GM12878 (cell line): ENCODE measurements at regions not wholly inside any gene's neighbourhood (a gene's known extent, or its start where the extent isn't known, plus 50 kb on each side); places are given as distances from the start of the nearest gene placed in this dataset.

Source experiments
- ATAC-seq: fragments of 200-7000 bp; cut with Tn5 transposase; 3 replicates; pipeline ENCODE4 v1.9.1; 2020; ENCODE audit warnings: mild to moderate bottlenecking, moderate library complexity
- BruUV-seq: library from RNA; stranded (reverse); fragments of 400-500 nt; replicated peaks from 2 replicates; lab custom pipeline; 2021; lab: Mats Ljungman, UMichigan
- CTCF ChIA-PET: fragments of 300-600 bp; sonication (Branson Sonifier 250); formaldehyde crosslinking; extraction: SDS; loops from one replicate; lab custom pipeline; 2021; ENCODE audit warnings: inconsistent platforms; lab: Yijun Ruan, JAX
- POLR2A ChIA-PET: fragments of 350-600 bp; formaldehyde crosslinking; extraction: SDS; loops from one replicate; lab custom pipeline; 2021; ENCODE audit warnings: inconsistent platforms; lab: Charles Lee
- RAD21 ChIA-PET: fragments of 300-600 bp; sonication (Branson Sonifier 250); formaldehyde crosslinking; loops from one replicate; lab custom pipeline; 2023; ENCODE audit warnings: antibody characterized with exemption; ENCODE audit not compliant: unreplicated experiment; lab: Charles Lee
- SMC1A ChIA-PET: fragments of 300-600 bp; sonication (Branson Sonifier 250); formaldehyde crosslinking; loops from one replicate; lab custom pipeline; 2023; ENCODE audit not compliant: unreplicated experiment, uncharacterized antibody; lab: Charles Lee
- DNase-seq: peaks from one replicate; pipeline ENCODE4 v3.0.0-alpha.2; 2011; ENCODE audit warnings: low read depth, low spot score
- FAIRE-seq: peaks from 3 replicates; lab custom pipeline; 2011; peaks lifted over from hg19 to GRCh38; lab: Jason Lieb, UNC
- H2AFZ ChIP-seq: 2 replicates; pipeline ENCODE4 v1.6.0; 2011; ENCODE audit warnings: low read depth, low read length, control low read depth; ENCODE audit not compliant: control insufficient read depth
- H3K27ac ChIP-seq: 2 replicates; pipeline ENCODE4 v1.5.1; 2011; ENCODE audit warnings: control low read depth; ENCODE audit not compliant: control insufficient read depth, insufficient read depth
- H3K27me3 ChIP-seq, 2 experiments: replicated peaks in 1 of 2; 2 replicates each; pipeline versions ENCODE4 v1.6.0 to v1.6.1; 2011; ENCODE audit warnings: low read length in 1 of 2; ENCODE audit not compliant: control insufficient read depth in 2 of 2, insufficient read depth in 2 of 2
- H3K36me3 ChIP-seq, 2 experiments: 2 replicates each; pipeline ENCODE4 v1.5.1; 2011; ENCODE audit warnings: low read length in 1 of 2; ENCODE audit not compliant: control insufficient read depth in 2 of 2, insufficient read depth in 2 of 2
- H3K4me1 ChIP-seq: 2 replicates; pipeline ENCODE4 v1.6.1; 2011; ENCODE audit warnings: mild to moderate bottlenecking, low read length, moderate library complexity, mixed read lengths; ENCODE audit not compliant: control insufficient read depth, insufficient read depth
- H3K4me2 ChIP-seq: 2 replicates; pipeline ENCODE4 v1.6.0; 2011; ENCODE audit warnings: control low read depth; ENCODE audit not compliant: control insufficient read depth, insufficient read depth
- H3K4me3 ChIP-seq: fragments of 200-600 bp; sonication (generic); 2 replicates; pipeline ENCODE4 v1.5.1; 2016
- H3K79me2 ChIP-seq: 2 replicates; pipeline ENCODE4 v1.6.0; 2011; ENCODE audit warnings: low read length; ENCODE audit not compliant: control insufficient read depth, insufficient read depth
- H3K9ac ChIP-seq: 2 replicates; pipeline ENCODE4 v1.8.0; 2011; ENCODE audit warnings: low read length, control low read depth, mixed read lengths; ENCODE audit not compliant: control insufficient read depth, insufficient read depth
- H3K9me3 ChIP-seq: replicated peaks from 3 replicates; pipeline ENCODE4 v1.5.1; 2011; ENCODE audit warnings: mild to moderate bottlenecking, low read length; ENCODE audit not compliant: control insufficient read depth, insufficient read depth
- H4K20me1 ChIP-seq: 2 replicates; pipeline ENCODE4 v1.6.0; 2011; ENCODE audit not compliant: control insufficient read depth, insufficient read depth
- BCL11A ChIP-seq: IDR thresholded peaks from 2 replicates; pipeline ENCODE4 v1.6.1; 2011; ENCODE audit warnings: low read depth, low read length
- BCLAF1 ChIP-seq: fragments of 450-650 bp; IDR thresholded peaks from 2 replicates; pipeline ENCODE4 v1.6.1; 2017; ENCODE audit warnings: antibody characterized with exemption, mild to moderate bottlenecking, moderate library complexity
- CBFB ChIP-seq: IDR thresholded peaks from 2 replicates; pipeline ENCODE4 v1.6.1; 2016; ENCODE audit warnings: antibody characterized with exemption, low read depth
- CHD2 ChIP-seq: IDR thresholded peaks from 2 replicates; pipeline ENCODE4 v1.6.1; 2011; ENCODE audit warnings: low read depth, low read length, improper control_type of control experiment, borderline replicate concordance
- EED ChIP-seq: sonication (generic); IDR thresholded peaks from 2 replicates; pipeline ENCODE4 v1.6.1; 2016; ENCODE audit warnings: antibody characterized with exemption, low read depth
- ELK1 ChIP-seq: IDR thresholded peaks from 2 replicates; pipeline ENCODE4 v1.6.1; 2012; ENCODE audit warnings: low read depth, low read length, improper control_type of control experiment
- ESRRA ChIP-seq: IDR thresholded peaks from 2 replicates; pipeline ENCODE4 v1.6.1; 2012; ENCODE audit warnings: mild to moderate bottlenecking, low read length, improper control_type of control experiment
- HDAC2 ChIP-seq: fragments of 200-600 bp; sonication (generic); IDR thresholded peaks from 2 replicates; pipeline ENCODE4 v1.6.1; 2017
- IRF4 ChIP-seq: IDR thresholded peaks from 2 replicates; pipeline ENCODE4 v1.6.1; 2011; ENCODE audit warnings: low read depth, low read length
- NFYA ChIP-seq: IDR thresholded peaks from 2 replicates; pipeline ENCODE4 v1.6.1; 2011; ENCODE audit warnings: low read depth, mild to moderate bottlenecking, low read length, improper control_type of control experiment, borderline replicate concordance
- RELB ChIP-seq: fragments of 450-650 bp; IDR thresholded peaks from 2 replicates; pipeline ENCODE4 v1.6.1; 2017; ENCODE audit warnings: low read depth, mild to moderate bottlenecking, moderate library complexity
- SREBF2 ChIP-seq: IDR thresholded peaks from 2 replicates; pipeline ENCODE4 v1.6.1; 2012; ENCODE audit warnings: mild to moderate bottlenecking, low read length
- SUPT20H ChIP-seq: IDR thresholded peaks from 2 replicates; pipeline ENCODE4 v1.6.1; 2011; ENCODE audit warnings: low read depth, mild to moderate bottlenecking, low read length, moderate library complexity, borderline replicate concordance; ENCODE audit not compliant: control insufficient read depth
- TBL1XR1 ChIP-seq: IDR thresholded peaks from 2 replicates; pipeline ENCODE4 v1.6.1; 2012; ENCODE audit warnings: low read depth, low read length, improper control_type of control experiment
- WGBS: methylation state at CpG from one replicate; pipeline ENCODE4 v1.1.6; 2016; ENCODE audit warnings: low lambda C conversion rate; ENCODE audit not compliant: insufficient replicate concordance, insufficient coverage; ENCODE audit errors: missing lambda C conversion rate; 5-methylcytosine and 5-hydroxymethylcytosine counted together
- in situ Hi-C: fragments of 300-500 bp; cut with MboI; formaldehyde crosslinking; loops from 9 replicates; pipeline ENCODE4 v1.14.3; 2018; ENCODE audit warnings: mixed read lengths
- intact Hi-C: fragments of 100-400 bp; cut with micrococcal nuclease; formaldehyde crosslinking; loops from one replicate; pipeline ENCODE4 v1.14.2; 2022; ENCODE audit not compliant: unreplicated experiment
- TF ChIP-seq, protein P1 (sequence below): IDR thresholded peaks from 2 replicates; pipeline ENCODE4 v1.6.1; 2011; ENCODE audit warnings: low read depth, low read length, improper control_type of control experiment, borderline replicate concordance
- TF ChIP-seq, protein P2 (sequence below): fragments of 450-650 bp; IDR thresholded peaks from 2 replicates; pipeline ENCODE4 v1.6.1; 2017; ENCODE audit warnings: borderline replicate concordance

GRCh38 chr13:30134578-30134977 lies 172.8 kb downstream of the KATNAL1 start:
- H4K20me1 ChIP-seq: no peaks in the 10 kb centered on the region
- CTCF ChIA-PET: interaction anchor here (0.6 to 8.0 kb wide), 13 partner anchors 11 to 538 kb away, joined by 3 to 94 read pairs (median 14); partner anchors contain the start of gene KATNAL1
- BruUV-seq: no TSS peak
- TF ChIP-seq, protein P1, sequence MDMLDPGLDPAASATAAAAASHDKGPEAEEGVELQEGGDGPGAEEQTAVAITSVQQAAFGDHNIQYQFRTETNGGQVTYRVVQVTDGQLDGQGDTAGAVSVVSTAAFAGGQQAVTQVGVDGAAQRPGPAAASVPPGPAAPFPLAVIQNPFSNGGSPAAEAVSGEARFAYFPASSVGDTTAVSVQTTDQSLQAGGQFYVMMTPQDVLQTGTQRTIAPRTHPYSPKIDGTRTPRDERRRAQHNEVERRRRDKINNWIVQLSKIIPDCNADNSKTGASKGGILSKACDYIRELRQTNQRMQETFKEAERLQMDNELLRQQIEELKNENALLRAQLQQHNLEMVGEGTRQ: no peak
- no peak for TF ChIP-seq CBFB
- TF ChIP-seq NFYA: no peak
- no peak for TF ChIP-seq EED
- no peak for TF ChIP-seq HDAC2
- TF ChIP-seq ELK1: no peak
- TF ChIP-seq, protein P2, sequence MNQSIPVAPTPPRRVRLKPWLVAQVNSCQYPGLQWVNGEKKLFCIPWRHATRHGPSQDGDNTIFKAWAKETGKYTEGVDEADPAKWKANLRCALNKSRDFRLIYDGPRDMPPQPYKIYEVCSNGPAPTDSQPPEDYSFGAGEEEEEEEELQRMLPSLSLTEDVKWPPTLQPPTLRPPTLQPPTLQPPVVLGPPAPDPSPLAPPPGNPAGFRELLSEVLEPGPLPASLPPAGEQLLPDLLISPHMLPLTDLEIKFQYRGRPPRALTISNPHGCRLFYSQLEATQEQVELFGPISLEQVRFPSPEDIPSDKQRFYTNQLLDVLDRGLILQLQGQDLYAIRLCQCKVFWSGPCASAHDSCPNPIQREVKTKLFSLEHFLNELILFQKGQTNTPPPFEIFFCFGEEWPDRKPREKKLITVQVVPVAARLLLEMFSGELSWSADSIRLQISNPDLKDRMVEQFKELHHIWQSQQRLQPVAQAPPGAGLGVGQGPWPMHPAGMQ: no peak
- TF ChIP-seq SREBF2: no peak
- TF ChIP-seq BCL11A: no peak
- no peak for TF ChIP-seq SUPT20H
- TF ChIP-seq TBL1XR1: no peak
- no peak for TF ChIP-seq RELB
- TF ChIP-seq CHD2: no peak
- no peak for TF ChIP-seq BCLAF1
- no peak for TF ChIP-seq ESRRA
- TF ChIP-seq IRF4: no peak

More at GRCh38 chr13:30134578-30134977, 172.8 kb downstream of the KATNAL1 start:
- H2AFZ ChIP-seq: no peak overlapping the region
- FAIRE-seq (no peak), ATAC-seq (no peak), DNase-seq (no peak)
- ChIA-PET SMC1A (interaction anchor here (0.8 to 4.9 kb wide), 13 partner anchors 8 to 327 kb away, joined by 3 to 64 read pairs (median 4); no protein-coding TSS in a partner anchor), RAD21 (interaction anchor here (0.9 to 4.2 kb wide), 9 partner anchors 8 to 662 kb away, joined by 3 to 40 read pairs (median 16); no protein-coding TSS in a partner anchor), POLR2A (interaction anchor here (1.3 kb wide), 1 partner anchor 22 kb away, joined by 3 read pairs; no protein-coding TSS in a partner anchor)
- no peaks in the 10 kb centered on the region for H3K27me3 ChIP-seq
- no peaks in the 10 kb centered on the region for H3K36me3 ChIP-seq
- no peaks in the 10 kb centered on the region for H3K79me2 ChIP-seq
- intact Hi-C loops (loop anchor here (5.0 kb wide), 4 partner anchors 103 to 668 kb away; no protein-coding TSS in a partner anchor), in situ Hi-C loops (no loop called here)
- H3K27ac ChIP-seq: no peak overlapping the region
- WGBS: 46% methylated on average over 2 of the region's 2 CpGs
- H3K9me3 ChIP-seq: no peaks in the 10 kb centered on the region
- H3K4me1 ChIP-seq: no peaks in the 10 kb centered on the region
- H3K4me2 ChIP-seq: no peak overlapping the region
- H3K9ac ChIP-seq: no peak overlapping the region
- H3K4me3 ChIP-seq: no peak overlapping the region
